ENCODE measurements at regions not wholly inside any gene's neighbourhood (a gene's known extent, or its start where the extent isn't known, plus 50 kb on each side); places are given as distances from the start of the nearest gene placed in this dataset.

DNA sequence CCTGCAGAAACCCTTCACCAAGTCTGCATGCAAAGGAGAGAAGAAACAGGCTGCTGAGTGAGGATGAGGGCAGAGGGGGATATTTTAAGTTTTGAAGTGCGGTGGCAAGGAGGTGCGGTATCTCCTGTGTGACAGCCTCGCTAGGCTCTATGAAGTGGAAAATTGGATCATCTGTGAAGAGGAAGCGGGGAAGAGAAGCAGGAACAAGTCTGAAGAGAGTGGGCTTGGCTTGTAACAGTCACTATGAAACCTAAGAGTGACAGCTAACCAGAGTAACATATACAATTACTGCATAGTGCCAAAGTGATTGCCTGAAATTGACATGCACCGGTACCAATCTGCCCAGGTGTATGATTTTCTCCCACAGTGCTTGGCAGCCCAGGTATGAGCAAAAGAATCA, 287.5 kb upstream of the KLF14 start:
- Histone ChIP-seq H3K27me3 (ENCODE audit: insufficient read depth, low read length) (no peaks in the 10 kb centered on the region), H2AK5ac (ENCODE audit: low read length) (no peak overlapping the region), H3K4me3 (ENCODE audit: low read depth, low read length) (no peak overlapping the region), H3K18ac (ENCODE audit: low read length) (no peak overlapping the region), H4K91ac (ENCODE audit: low read depth, low read length) (no peak overlapping the region), H3K4me1 (ENCODE audit: control insufficient read depth in 1 of 2, insufficient read depth in 2 of 2, low read length in 2 of 2) (no peaks in the 10 kb centered on the region), H3K4ac (ENCODE audit: low read depth, low read length) (no peak overlapping the region), H2BK5ac (ENCODE audit: low read depth, low read length, poor library complexity) (no peak overlapping the region), H4K12ac (ENCODE audit: low read depth, low read length) (no peak overlapping the region), H3K36me3 (ENCODE audit: control insufficient read depth in 1 of 2, insufficient read depth in 2 of 2, low read length in 2 of 2) (no peaks in the 10 kb centered on the region), H3K4me2 (ENCODE audit: low read length) (no peak overlapping the region), H3K9me3 (ENCODE audit: insufficient read depth, low read depth, low read length) (no peaks in the 10 kb centered on the region), H3K23ac (ENCODE audit: low read length) (no peak overlapping the region), H3K27ac (ENCODE audit: low read depth, low read length) (no peak overlapping the region), H3K79me2 (ENCODE audit: control insufficient read depth, insufficient read depth, low read length, poor library complexity) (no peaks in the 10 kb centered on the region), H2BK120ac (ENCODE audit: insufficient read depth, low read length, poor library complexity) (no peak overlapping the region), H3K14ac (ENCODE audit: low read length) (no peak overlapping the region), H2BK12ac (ENCODE audit: low read length) (no peak overlapping the region), H2AFZ (ENCODE audit: insufficient read depth, low read length, poor library complexity) (no peak overlapping the region), H4K8ac (ENCODE audit: low read depth, low read length) (no peak overlapping the region), H3K79me1 (ENCODE audit: low read length) (no peaks in the 10 kb centered on the region), H3K9ac (ENCODE audit: low read length) (no peak overlapping the region)
- no peak for DNase-seq
- no CpG with 5 or more reads among the region's 5 CpGs for WGBS (ENCODE audit: extremely low coverage, insufficient coverage, insufficient read length)

DNA sequence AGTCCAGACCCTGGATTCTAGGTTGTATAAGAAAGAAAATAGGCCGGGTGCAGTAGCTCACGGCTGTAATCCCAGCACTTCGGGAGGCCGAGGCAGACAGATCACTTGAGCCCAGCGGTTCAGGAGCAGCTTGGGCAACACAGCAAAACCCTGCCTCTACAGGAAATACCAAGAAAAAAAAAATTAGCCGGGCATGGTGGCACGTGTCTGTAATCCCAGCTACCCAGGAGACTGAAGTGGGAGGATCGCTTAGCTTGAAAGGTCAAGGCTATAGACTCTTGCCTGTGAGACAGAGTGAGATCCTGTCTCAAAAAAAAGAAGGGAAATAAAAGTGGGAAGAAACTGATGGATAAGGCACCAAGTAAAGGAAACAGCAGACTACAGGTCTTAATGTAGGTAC, 287.9 kb upstream of the KLF14 start:
- no peak overlapping the region for H3K18ac ChIP-seq (ENCODE audit: low read length)
- no peak overlapping the region for H4K91ac ChIP-seq (ENCODE audit: low read depth, low read length)
- no peaks in the 10 kb centered on the region for H3K9me3 ChIP-seq (ENCODE audit: insufficient read depth, low read depth, low read length)
- no peak overlapping the region for H3K27ac ChIP-seq (ENCODE audit: low read depth, low read length)
- H4K12ac ChIP-seq (ENCODE audit: low read depth, low read length), result no peak overlapping the region
- H3K4me2 ChIP-seq (ENCODE audit: low read length), result no peak overlapping the region
- no CpG with 5 or more reads among the region's 8 CpGs for WGBS (ENCODE audit: extremely low coverage, insufficient coverage, insufficient read length)
- no peak overlapping the region for H3K4ac ChIP-seq (ENCODE audit: low read depth, low read length)
- no peak for DNase-seq
- H3K36me3 ChIP-seq (ENCODE audit: control insufficient read depth in 1 of 2, insufficient read depth in 2 of 2, low read length in 2 of 2), result no peaks in the 10 kb centered on the region
- no peaks in the 10 kb centered on the region for H3K79me2 ChIP-seq (ENCODE audit: control insufficient read depth, insufficient read depth, low read length, poor library complexity)
- no peak overlapping the region for H2BK120ac ChIP-seq (ENCODE audit: insufficient read depth, low read length, poor library complexity)
- H3K79me1 ChIP-seq (ENCODE audit: low read length), result no peaks in the 10 kb centered on the region
- no peak overlapping the region for H3K9ac ChIP-seq (ENCODE audit: low read length)
- H2AK5ac ChIP-seq (ENCODE audit: low read length), result no peak overlapping the region
- H3K27me3 ChIP-seq (ENCODE audit: insufficient read depth, low read length), result no peaks in the 10 kb centered on the region
- H2BK12ac ChIP-seq (ENCODE audit: low read length), result no peak overlapping the region
- no peak overlapping the region for H2BK5ac ChIP-seq (ENCODE audit: low read depth, low read length, poor library complexity)
- H4K8ac ChIP-seq (ENCODE audit: low read depth, low read length), result no peak overlapping the region
- H3K14ac ChIP-seq (ENCODE audit: low read length), result no peak overlapping the region
- H2AFZ ChIP-seq (ENCODE audit: insufficient read depth, low read length, poor library complexity), result no peak overlapping the region
- H3K23ac ChIP-seq (ENCODE audit: low read length), result no peak overlapping the region
- no peak overlapping the region for H3K4me3 ChIP-seq (ENCODE audit: low read depth, low read length)
- H3K4me1 ChIP-seq (ENCODE audit: control insufficient read depth in 1 of 2, insufficient read depth in 2 of 2, low read length in 2 of 2), result no peaks in the 10 kb centered on the region

DNA sequence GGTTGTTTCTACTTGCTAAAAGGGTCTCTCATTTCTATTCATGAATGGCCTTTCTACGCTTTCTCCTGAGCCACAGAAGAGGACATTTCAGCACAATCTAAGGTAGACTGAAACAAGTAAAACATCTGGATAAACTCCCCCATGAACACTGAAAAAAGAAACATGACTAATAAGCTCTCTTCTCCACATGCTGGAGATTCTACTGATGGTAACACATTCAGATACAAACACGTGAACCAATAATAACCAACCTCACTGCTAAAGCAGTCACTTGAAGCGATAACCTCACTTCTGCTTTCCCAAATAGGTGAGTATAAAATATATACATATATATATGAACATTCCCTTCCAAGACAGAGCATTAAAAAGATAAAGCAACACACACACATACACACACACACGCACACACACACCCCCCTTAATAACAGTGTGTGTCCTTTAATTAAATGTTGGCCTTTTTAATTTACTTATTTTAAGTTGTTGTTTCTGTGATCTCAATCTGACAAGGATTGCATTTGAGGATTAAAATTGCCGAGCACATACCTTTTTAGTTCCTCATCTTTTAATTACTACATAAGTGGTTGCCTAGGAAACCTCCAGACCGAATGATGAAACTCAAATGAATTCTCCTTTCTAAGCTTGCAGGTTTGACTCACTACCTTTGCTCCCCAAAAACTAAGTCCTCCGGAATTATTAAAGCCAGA, 292.4 kb upstream of the KLF14 start:
- Histone ChIP-seq H3K27me3 (ENCODE audit: insufficient read depth, low read length) (no peaks in the 10 kb centered on the region), H3K9ac (ENCODE audit: low read length) (no peak overlapping the region), H4K91ac (ENCODE audit: low read depth, low read length) (no peak overlapping the region), H2AK5ac (ENCODE audit: low read length) (no peak overlapping the region), H3K14ac (ENCODE audit: low read length) (no peak overlapping the region), H3K4me3 (ENCODE audit: low read depth, low read length) (no peak overlapping the region), H3K4me2 (ENCODE audit: low read length) (no peak overlapping the region), H2AFZ (ENCODE audit: insufficient read depth, low read length, poor library complexity) (no peak overlapping the region), H3K23ac (ENCODE audit: low read length) (no peak overlapping the region), H3K9me3 (ENCODE audit: insufficient read depth, low read depth, low read length) (no peaks in the 10 kb centered on the region), H3K79me1 (ENCODE audit: low read length) (peaks cover 2% of the 10 kb centered on the region), H4K8ac (ENCODE audit: low read depth, low read length) (no peak overlapping the region), H3K79me2 (ENCODE audit: control insufficient read depth, insufficient read depth, low read length, poor library complexity) (no peaks in the 10 kb centered on the region), H2BK120ac (ENCODE audit: insufficient read depth, low read length, poor library complexity) (no peak overlapping the region), H3K27ac (ENCODE audit: low read depth, low read length) (no peak overlapping the region), H3K4me1 (ENCODE audit: control insufficient read depth in 1 of 2, insufficient read depth in 2 of 2, low read length in 2 of 2) (peaks cover 0 to 3% of the 10 kb centered on the region in 2 experiments), H2BK12ac (ENCODE audit: low read length) (no peak overlapping the region), H3K4ac (ENCODE audit: low read depth, low read length) (no peak overlapping the region), H2BK5ac (ENCODE audit: low read depth, low read length, poor library complexity) (no peak overlapping the region), H3K36me3 (ENCODE audit: control insufficient read depth in 1 of 2, insufficient read depth in 2 of 2, low read length in 2 of 2) (no peaks in the 10 kb centered on the region), H4K12ac (ENCODE audit: low read depth, low read length) (no peak overlapping the region), H3K18ac (ENCODE audit: low read length) (no peak overlapping the region)
- peak in 1 of 2 donors; percentile 81 for DNase-seq
- no CpG with 5 or more reads among the region's 7 CpGs for WGBS (ENCODE audit: extremely low coverage, insufficient coverage, insufficient read length)

DNA sequence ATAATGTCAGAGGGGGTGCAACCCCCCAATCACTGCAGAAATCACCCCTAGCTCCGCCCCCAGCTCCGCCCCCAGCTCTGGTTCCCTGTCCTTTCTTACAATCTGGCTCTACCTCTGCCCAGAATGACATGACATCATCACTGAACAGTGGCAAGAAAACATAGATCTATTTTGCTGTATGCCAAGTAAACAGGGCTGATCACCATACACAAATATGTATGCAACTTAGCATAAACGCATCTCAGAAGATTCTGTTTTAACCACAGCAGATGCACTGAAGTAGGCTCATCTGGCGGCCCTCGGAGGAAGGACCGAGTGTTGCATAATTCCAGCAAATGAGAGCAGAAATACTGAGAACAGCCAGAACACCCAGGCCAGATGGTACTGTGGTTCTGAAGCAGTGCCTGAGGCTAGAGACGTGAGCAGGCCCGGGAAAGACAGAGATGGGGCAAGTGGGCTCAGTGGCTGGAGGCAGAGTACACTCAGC, 293.3 kb upstream of the KLF14 start:
- no peak overlapping the region for H2BK12ac ChIP-seq (ENCODE audit: low read length)
- no peak overlapping the region for H3K4me3 ChIP-seq (ENCODE audit: low read depth, low read length)
- H2BK5ac ChIP-seq (ENCODE audit: low read depth, low read length, poor library complexity), result no peak overlapping the region
- H4K12ac ChIP-seq (ENCODE audit: low read depth, low read length), result no peak overlapping the region
- DNase-seq, result peak; percentile 77 to 78
- H3K4ac ChIP-seq (ENCODE audit: low read depth, low read length), result no peak overlapping the region
- no peak overlapping the region for H2AK5ac ChIP-seq (ENCODE audit: low read length)
- no peak overlapping the region for H3K9ac ChIP-seq (ENCODE audit: low read length)
- no peak overlapping the region for H4K91ac ChIP-seq (ENCODE audit: low read depth, low read length)
- H3K4me1 ChIP-seq (ENCODE audit: control insufficient read depth in 1 of 2, insufficient read depth in 2 of 2, low read length in 2 of 2), result peaks cover 0 to 3% of the 10 kb centered on the region in 2 experiments
- no peak overlapping the region for H2BK120ac ChIP-seq (ENCODE audit: insufficient read depth, low read length, poor library complexity)
- H3K9me3 ChIP-seq (ENCODE audit: insufficient read depth, low read depth, low read length), result no peaks in the 10 kb centered on the region
- H3K27me3 ChIP-seq (ENCODE audit: insufficient read depth, low read length), result no peaks in the 10 kb centered on the region
- H3K27ac ChIP-seq (ENCODE audit: low read depth, low read length), result no peak overlapping the region
- no peak overlapping the region for H4K8ac ChIP-seq (ENCODE audit: low read depth, low read length)
- no peak overlapping the region for H2AFZ ChIP-seq (ENCODE audit: insufficient read depth, low read length, poor library complexity)
- no peak overlapping the region for H3K4me2 ChIP-seq (ENCODE audit: low read length)
- no peaks in the 10 kb centered on the region for H3K79me2 ChIP-seq (ENCODE audit: control insufficient read depth, insufficient read depth, low read length, poor library complexity)
- H3K23ac ChIP-seq (ENCODE audit: low read length), result no peak overlapping the region
- no peak overlapping the region for H3K14ac ChIP-seq (ENCODE audit: low read length)
- H3K79me1 ChIP-seq (ENCODE audit: low read length), result peaks cover 2% of the 10 kb centered on the region
- H3K36me3 ChIP-seq (ENCODE audit: control insufficient read depth in 1 of 2, insufficient read depth in 2 of 2, low read length in 2 of 2), result no peaks in the 10 kb centered on the region
- H3K18ac ChIP-seq (ENCODE audit: low read length), result no peak overlapping the region
- no CpG with 5 or more reads among the region's 8 CpGs for WGBS (ENCODE audit: extremely low coverage, insufficient coverage, insufficient read length)

Measured in trophoblast cell (in vitro differentiated cells and primary cell).